Stimulated activated CD4-positive, alpha-beta T cell treated with anti-CD3 and anti-CD28 coated beads, Interleukin-4, amount 100 ng/mL, for 48 hours (primary cell): ENCODE measurements at regions not wholly inside any gene's neighbourhood (a gene's known extent, or its start where the extent isn't known, plus 50 kb on each side); places are given as distances from the start of the nearest gene placed in this dataset.

ENCODE experiments used
- DNase-seq, 2 donors: peaks; one replicate each; pipeline ENCODE4 v3.0.0-alpha.2; 2020; ENCODE audit warnings: low read depth in 2 of 2

GRCh38 chr5:110356677-110357076 lies 369.8 kb downstream of the TMEM232 start:
- DNase-seq, result no peak

- no peak for DNase-seq
These were observed 367.2 kb downstream of the TMEM232 start for GRCh38 chr5:110359221-110359620.

GRCh38 chr5:110361471-110361870 lies 365.0 kb downstream of the TMEM232 start:
- no peak for DNase-seq

- no peak for DNase-seq
These were observed 364.2 kb downstream of the TMEM232 start for GRCh38 chr5:110362261-110362660.

- DNase-seq, result no peak
These were observed 359.8 kb downstream of the TMEM232 start for GRCh38 chr5:110366716-110367115.
